HepG2 (cell line): ENCODE measurements at regions not wholly inside any gene's neighbourhood (a gene's known extent, or its start where the extent isn't known, plus 50 kb on each side); places are given as distances from the start of the nearest gene placed in this dataset.
A peak's percentile ranks its signal among the peaks of the same experiment; 100 is the strongest.

ENCODE experiments used
- ARID4A ChIP-seq: sonication (generic); formaldehyde crosslinking; IDR thresholded peaks from 2 replicates; pipeline ENCODE4 v1.5.0; 2020; ENCODE audit warnings: mild to moderate bottlenecking, missing genetic modification reagents, borderline replicate concordance
- ATF7 ChIP-seq, 2 experiments: fragments of 450-650 bp in 1 of 2; sonication (generic) in 1 of 2; formaldehyde crosslinking in 1 of 2; IDR thresholded peaks; 2 replicates each; pipeline versions ENCODE4 v1.4.0 to v1.6.1; 2016 to 2020; ENCODE audit warnings: antibody characterized with exemption in 1 of 2, mild to moderate bottlenecking in 1 of 2, missing genetic modification reagents in 1 of 2
- ATRX ChIP-seq: sonication (generic); formaldehyde crosslinking; IDR thresholded peaks from 2 replicates; pipeline ENCODE4 v1.4.0; 2020; ENCODE audit warnings: missing genetic modification reagents, borderline replicate concordance
- CCDC6 ChIP-seq: sonication (generic); formaldehyde crosslinking; IDR thresholded peaks from 2 replicates; pipeline ENCODE4 v1.8.1; 2022; ENCODE audit warnings: mild to moderate bottlenecking, missing genetic modification reagents, moderate library complexity
- GMEB1 ChIP-seq: sonication (generic); formaldehyde crosslinking; IDR thresholded peaks from 2 replicates; pipeline ENCODE4 v1.5.1; 2020; ENCODE audit warnings: missing genetic modification reagents, mild to moderate bottlenecking, borderline replicate concordance
- NFIB ChIP-seq: sonication (generic); formaldehyde crosslinking; IDR thresholded peaks from 2 replicates; pipeline ENCODE4 v1.9.0; 2021; ENCODE audit warnings: missing genetic modification reagents, mild to moderate bottlenecking, borderline replicate concordance
- NFYC ChIP-seq: IDR thresholded peaks from 2 replicates; pipeline ENCODE4 v1.6.1; 2016; ENCODE audit warnings: missing genetic modification reagents, missing compliant biosample characterization
- RBFOX2 ChIP-seq: fragments of 200-400 bp; formaldehyde crosslinking; IDR thresholded peaks from 2 replicates; pipeline ENCODE4 v1.6.1; 2017; ENCODE audit warnings: low read depth, mild to moderate bottlenecking, low read length
- SP140L ChIP-seq: sonication (generic); formaldehyde crosslinking; IDR thresholded peaks from 2 replicates; pipeline ENCODE4 v1.4.0; 2020; ENCODE audit warnings: missing genetic modification reagents, borderline replicate concordance
- SRSF1 ChIP-seq: fragments of 200-400 bp; formaldehyde crosslinking; optimal IDR thresholded peaks from 2 replicates; pipeline ENCODE3; 2017; ENCODE audit warnings: mild to moderate bottlenecking, low read depth, low read length, moderate library complexity
- ZNF142 ChIP-seq: sonication (generic); formaldehyde crosslinking; IDR thresholded peaks from 2 replicates; pipeline ENCODE4 v1.4.0; 2020; ENCODE audit warnings: missing genetic modification reagents
- ZNF326 ChIP-seq: sonication (generic); formaldehyde crosslinking; IDR thresholded peaks from 2 replicates; pipeline ENCODE4 v1.4.0; 2020; ENCODE audit warnings: missing genetic modification reagents, borderline replicate concordance
- ZNF766 ChIP-seq: sonication (generic); formaldehyde crosslinking; IDR thresholded peaks from 2 replicates; pipeline ENCODE4 v1.5.0; 2020; ENCODE audit warnings: missing genetic modification reagents, borderline replicate concordance
- TF ChIP-seq, protein P1 (sequence below): sonication (generic); formaldehyde crosslinking; IDR thresholded peaks from 2 replicates; pipeline ENCODE4 v1.8.0; 2022; ENCODE audit warnings: mild to moderate bottlenecking, missing genetic modification reagents

DNA sequence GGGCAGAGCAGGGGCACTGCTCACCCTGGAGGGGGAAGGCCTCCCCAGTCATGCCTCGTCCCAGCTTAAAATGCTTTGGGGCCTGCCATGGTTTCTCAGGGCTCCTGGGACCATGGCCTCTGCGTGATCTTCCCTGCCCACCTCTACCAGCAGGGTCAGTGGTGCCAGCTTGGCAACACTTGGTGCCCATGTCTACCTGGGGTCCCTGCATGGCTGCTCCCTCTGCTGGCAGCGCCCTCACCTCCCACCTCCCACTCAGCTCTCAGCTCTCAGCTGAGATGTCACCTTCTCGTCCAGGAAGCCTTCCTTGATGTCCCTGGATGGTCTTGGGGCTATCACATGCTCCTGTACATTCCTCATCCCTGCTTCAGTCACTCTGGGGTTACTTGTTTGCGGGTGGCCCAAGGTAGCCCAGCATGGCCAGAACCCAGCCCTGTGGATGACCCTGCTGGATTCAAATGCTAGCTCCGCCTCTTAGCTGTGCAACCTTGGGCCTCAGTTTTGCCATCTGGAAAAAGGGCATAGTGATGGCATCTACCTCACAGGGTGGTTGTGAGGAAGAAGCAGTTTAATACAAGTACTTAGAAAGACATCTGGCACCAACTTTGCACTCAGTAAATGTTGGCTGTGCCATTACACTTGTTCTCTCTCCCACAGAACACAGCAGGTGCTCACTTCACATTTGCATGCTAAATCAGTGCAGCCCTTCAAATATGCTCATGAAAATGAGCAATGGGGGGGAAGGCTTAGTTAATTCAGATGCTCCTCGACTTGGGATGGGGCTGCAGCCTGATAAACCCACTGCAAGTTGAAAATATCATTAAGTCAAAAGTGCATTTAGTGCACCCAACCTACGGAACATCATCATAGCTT lies 53.5 kb upstream of the PTPN1 start (continued):
- TF ChIP-seq ZNF142 (CRISPR knock-in tag) (peak; percentile 49; the same call in 1 of the 2 replicates), ARID4A (CRISPR knock-in tag) (no peak), ATRX (CRISPR knock-in tag) (no peak), ATF7 (IDR thresholded peaks at IDR 0.05) (no peak), ATF7 (CRISPR knock-in tag; IDR thresholded peaks at IDR 0.05) (no peak), SP140L (no peak), GMEB1 (CRISPR knock-in tag) (no peak), RBFOX2 (0 out of 2 replicates have a peak, but pooled peaks have one; percentile 39), CCDC6 (no peak), ZNF766 (no peak), ZNF326 (CRISPR knock-in tag) (no peak), NFIB (CRISPR knock-in tag) (no peak), SRSF1 (no peak), NFYC (no peak)
- TF ChIP-seq, protein P1, sequence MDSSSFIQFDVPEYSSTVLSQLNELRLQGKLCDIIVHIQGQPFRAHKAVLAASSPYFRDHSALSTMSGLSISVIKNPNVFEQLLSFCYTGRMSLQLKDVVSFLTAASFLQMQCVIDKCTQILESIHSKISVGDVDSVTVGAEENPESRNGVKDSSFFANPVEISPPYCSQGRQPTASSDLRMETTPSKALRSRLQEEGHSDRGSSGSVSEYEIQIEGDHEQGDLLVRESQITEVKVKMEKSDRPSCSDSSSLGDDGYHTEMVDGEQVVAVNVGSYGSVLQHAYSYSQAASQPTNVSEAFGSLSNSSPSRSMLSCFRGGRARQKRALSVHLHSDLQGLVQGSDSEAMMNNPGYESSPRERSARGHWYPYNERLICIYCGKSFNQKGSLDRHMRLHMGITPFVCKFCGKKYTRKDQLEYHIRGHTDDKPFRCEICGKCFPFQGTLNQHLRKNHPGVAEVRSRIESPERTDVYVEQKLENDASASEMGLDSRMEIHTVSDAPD (CRISPR knock-in tag), result no peak
